AG09309 (cell line): ENCODE measurements at regions not wholly inside any gene's neighbourhood (a gene's known extent, or its start where the extent isn't known, plus 50 kb on each side); places are given as distances from the start of the nearest gene placed in this dataset.

Experiments used
- DNase-seq: peaks from one replicate; pipeline ENCODE4 v3.0.0-alpha.2; 2010; ENCODE audit warnings: low read depth
- H3K4me3 ChIP-seq: 2 replicates; pipeline ENCODE4 v1.5.1; 2011; ENCODE audit warnings: mild to moderate bottlenecking, low read depth, low read length, moderate library complexity; ENCODE audit not compliant: control insufficient read depth
- TF ChIP-seq, protein P1 (sequence below): IDR thresholded peaks from 2 replicates; pipeline ENCODE4 v1.5.1; 2011; ENCODE audit warnings: mild to moderate bottlenecking, low read depth, low read length, inconsistent platforms; ENCODE audit not compliant: insufficient read depth, control insufficient read depth; ENCODE audit errors: missing control alignments

DNA sequence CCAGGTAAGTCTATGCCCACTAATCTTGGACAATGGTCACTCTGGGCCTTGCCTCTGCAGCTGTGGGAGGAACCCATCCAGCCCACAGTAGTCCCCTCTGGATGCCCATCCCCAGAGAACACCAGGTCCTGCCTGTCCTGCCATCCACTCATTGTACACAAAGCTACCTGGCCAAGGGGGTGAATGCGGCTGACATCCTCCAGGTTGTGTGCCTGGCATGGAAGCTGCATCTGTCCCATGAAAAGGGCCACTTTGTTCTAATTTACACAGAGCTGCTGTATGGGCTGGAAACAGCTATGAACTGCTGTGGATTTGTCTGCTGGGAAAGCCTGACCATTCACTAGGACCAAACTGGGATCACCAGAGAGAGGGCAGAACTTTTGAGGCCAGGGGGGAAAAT, 324.8 kb downstream of the LRFN2 start:
- no peak overlapping the region for H3K4me3 ChIP-seq
- TF ChIP-seq, protein P1, sequence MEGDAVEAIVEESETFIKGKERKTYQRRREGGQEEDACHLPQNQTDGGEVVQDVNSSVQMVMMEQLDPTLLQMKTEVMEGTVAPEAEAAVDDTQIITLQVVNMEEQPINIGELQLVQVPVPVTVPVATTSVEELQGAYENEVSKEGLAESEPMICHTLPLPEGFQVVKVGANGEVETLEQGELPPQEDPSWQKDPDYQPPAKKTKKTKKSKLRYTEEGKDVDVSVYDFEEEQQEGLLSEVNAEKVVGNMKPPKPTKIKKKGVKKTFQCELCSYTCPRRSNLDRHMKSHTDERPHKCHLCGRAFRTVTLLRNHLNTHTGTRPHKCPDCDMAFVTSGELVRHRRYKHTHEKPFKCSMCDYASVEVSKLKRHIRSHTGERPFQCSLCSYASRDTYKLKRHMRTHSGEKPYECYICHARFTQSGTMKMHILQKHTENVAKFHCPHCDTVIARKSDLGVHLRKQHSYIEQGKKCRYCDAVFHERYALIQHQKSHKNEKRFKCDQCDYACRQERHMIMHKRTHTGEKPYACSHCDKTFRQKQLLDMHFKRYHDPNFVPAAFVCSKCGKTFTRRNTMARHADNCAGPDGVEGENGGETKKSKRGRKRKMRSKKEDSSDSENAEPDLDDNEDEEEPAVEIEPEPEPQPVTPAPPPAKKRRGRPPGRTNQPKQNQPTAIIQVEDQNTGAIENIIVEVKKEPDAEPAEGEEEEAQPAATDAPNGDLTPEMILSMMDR = no peak
- DNase-seq = no peak

DNA sequence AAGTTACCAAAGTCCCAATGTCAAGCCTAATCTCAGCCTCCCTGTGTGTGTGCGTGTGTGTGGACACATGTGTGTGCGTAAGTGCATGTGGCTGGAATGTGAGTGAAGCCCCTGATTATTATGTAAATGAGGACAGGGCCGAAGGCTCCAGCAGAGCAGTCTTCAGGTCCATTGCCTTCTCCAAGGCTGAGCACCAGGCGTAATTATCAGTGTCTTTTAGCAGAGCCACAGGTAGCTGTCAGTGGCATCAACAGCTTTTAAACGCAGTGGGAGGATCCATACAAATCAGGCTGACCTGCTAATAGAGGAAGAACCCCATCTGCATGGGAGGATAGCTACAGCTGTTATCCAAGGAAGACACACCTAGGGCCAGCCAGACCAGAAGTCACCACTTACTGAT, 324.3 kb upstream of the MOCS1 start:
- TF ChIP-seq, protein P1 = no peak
- DNase-seq = no peak
- no peak overlapping the region for H3K4me3 ChIP-seq

DNA sequence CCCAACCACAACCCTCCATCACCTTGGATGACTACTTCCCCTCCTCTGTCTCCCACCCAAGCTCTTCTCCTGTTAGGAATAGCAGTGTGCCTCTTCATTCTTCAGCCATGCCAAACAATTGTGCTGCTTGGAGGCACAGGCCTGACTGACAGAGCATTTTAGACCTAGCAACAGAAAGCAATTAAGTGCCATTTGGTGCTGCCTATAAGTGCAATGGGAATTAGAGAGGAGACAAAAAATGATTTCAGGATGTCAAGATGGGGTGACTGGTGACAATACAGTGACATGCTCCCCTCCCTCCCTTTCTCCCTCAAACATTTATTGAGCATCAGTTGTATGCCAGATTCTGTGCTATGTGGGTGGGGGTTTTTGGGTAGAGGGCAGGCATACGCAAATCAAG, 322.6 kb upstream of the MOCS1 start:
- TF ChIP-seq, protein P1 = no peak
- no peak overlapping the region for H3K4me3 ChIP-seq
- DNase-seq = no peak

DNA sequence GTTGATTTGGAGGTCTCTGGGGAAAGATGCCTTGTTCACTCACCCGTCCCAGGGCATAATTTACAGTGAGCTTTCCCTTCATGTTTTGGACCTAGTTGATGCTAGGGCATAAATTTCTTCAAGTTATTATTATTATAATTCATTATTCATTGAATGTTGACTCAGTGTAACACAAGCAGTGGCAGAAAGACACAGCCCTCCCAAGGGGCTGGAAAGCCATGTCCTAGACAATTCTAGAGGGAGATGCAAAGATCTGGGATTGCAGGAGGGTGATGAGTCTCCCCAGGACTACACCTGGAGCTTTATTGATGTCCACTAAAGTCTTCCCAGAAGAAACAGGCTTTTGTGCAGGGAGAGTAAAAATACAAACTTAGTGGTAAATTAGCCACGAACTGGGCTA, 322.0 kb upstream of the MOCS1 start:
- TF ChIP-seq, protein P1 = no peak
- no peak overlapping the region for H3K4me3 ChIP-seq
- no peak for DNase-seq

DNA sequence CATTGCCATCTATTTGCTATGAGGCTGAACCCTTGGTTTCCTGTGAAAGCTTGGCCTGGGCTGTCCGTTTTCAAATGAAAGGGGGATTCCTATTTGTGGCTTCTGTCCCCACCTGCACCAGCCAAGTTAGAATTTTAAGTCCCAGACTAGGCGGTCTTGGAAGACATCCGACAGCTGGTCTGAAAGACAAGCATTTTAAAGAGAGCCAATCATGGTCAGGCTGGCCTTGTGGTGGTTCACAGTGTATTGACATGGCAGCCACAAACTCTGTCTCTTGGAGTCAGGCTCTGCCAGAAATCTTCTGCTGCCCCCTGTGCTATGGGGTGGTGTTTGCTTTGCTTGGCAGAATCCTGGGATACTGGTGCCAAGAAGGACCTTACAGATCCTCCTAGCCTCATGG, 319.2 kb upstream of the MOCS1 start:
- DNase-seq = no peak
- H3K4me3 ChIP-seq = no peak overlapping the region
- TF ChIP-seq, protein P1 = no peak

DNA sequence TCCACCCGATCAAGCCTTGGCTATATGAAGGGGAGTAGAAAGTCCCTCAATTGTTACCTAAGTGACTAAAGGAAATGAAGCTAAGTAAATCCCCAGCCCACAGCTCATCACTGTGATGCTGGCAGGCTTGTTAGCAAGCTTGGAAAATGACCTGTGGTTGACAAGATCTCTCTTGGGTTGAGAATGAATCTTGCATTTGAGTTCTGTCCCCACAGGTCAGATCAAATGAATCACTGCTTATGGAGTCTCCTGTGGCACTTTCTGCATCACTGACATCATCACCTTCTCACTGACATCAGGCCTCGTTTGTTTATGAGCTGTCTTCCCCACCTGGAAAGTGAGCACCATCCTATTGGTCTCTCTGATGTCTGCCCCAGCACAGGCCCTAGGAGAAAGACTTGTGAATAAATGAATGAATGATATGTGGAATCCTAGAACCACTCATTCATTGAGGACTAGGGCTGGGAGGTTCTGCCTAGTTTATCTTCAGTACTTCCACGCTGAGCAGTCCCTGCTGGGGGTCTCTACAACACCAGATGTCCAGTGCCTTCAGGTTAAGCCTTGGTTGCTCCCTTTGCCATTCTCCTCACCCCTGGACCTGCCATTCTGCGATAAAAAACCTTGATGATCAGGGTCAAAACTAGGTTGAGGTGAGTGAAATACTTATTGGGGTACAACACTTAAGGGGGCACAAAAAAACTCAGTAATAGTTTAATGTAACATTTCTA, 318.4 kb upstream of the MOCS1 start:
- no peak overlapping the region for H3K4me3 ChIP-seq
- DNase-seq = no peak
- TF ChIP-seq, protein P1 = no peak
